ENCODE measurements at regions not wholly inside any gene's neighbourhood (a gene's known extent, or its start where the extent isn't known, plus 50 kb on each side); places are given as distances from the start of the nearest gene placed in this dataset.

GRCh38 chr3:13139471-13140065, 66.3 kb upstream of the IQSEC1 start:
- no peak for TF ChIP-seq CTCF (IDR thresholded peaks at IDR 0.05)
- no peak for TF ChIP-seq EP300 (IDR thresholded peaks at IDR 0.05)
- no peak for TF ChIP-seq POLR2A (IDR thresholded peaks at IDR 0.05)

All from ovary (tissue), 3 donors.